Natural killer cell (primary cell): ENCODE measurements at regions not wholly inside any gene's neighbourhood (a gene's known extent, or its start where the extent isn't known, plus 50 kb on each side); places are given as distances from the start of the nearest gene placed in this dataset.

Experiments
- ATAC-seq, 3 donors: fragments of 150-1000 bp in 2 of 3; fragments of 200-7000 bp in 1 of 3; cut with Tn5 transposase; 1 replicate in 1 of 3; 2 replicates in 2 of 3; pipeline ENCODE4 v1.10.0; 2021; ENCODE audit warnings: mild to moderate bottlenecking in 2 of 3, moderate library complexity in 2 of 3
- DNase-seq, 2 donors: peaks; one replicate each; pipeline versions ENCODE4 v3.0.0 to v3.0.0-alpha.2; 2013 to 2021; ENCODE audit warnings: mixed read lengths in 1 of 2
- H3K27ac ChIP-seq: one replicate; pipeline ENCODE4 v1.5.1; 2013; ENCODE audit warnings: mild to moderate bottlenecking, low read length
- H3K27me3 ChIP-seq: one replicate; pipeline ENCODE4 v1.6.1; 2013; ENCODE audit warnings: low read length; ENCODE audit not compliant: control insufficient read depth, insufficient read depth
- H3K36me3 ChIP-seq: one replicate; pipeline ENCODE4 v1.6.1; 2013; ENCODE audit warnings: low read length; ENCODE audit not compliant: control insufficient read depth, insufficient read depth
- H3K4me1 ChIP-seq: one replicate; pipeline ENCODE4 v1.6.1; 2013; ENCODE audit warnings: low read length; ENCODE audit not compliant: control insufficient read depth, insufficient read depth
- H3K4me3 ChIP-seq: one replicate; pipeline ENCODE4 v1.5.1; 2013; ENCODE audit warnings: low read length
- H3K9me3 ChIP-seq: one replicate; pipeline ENCODE4 v1.6.1; 2013; ENCODE audit warnings: low read length; ENCODE audit not compliant: control insufficient read depth, insufficient read depth
- H3K27ac Mint-ChIP-seq, 2 donors: one replicate each; pipeline ENCODE4 v1.8.0; 2022; ENCODE audit warnings: mild to moderate bottlenecking in 2 of 2, mixed read lengths in 2 of 2, moderate library complexity in 1 of 2
- H3K27me3 Mint-ChIP-seq, 2 donors: one replicate each; pipeline ENCODE4 v1.8.0; 2022; ENCODE audit warnings: low read depth in 2 of 2, mixed read lengths in 2 of 2
- H3K36me3 Mint-ChIP-seq: one replicate; pipeline ENCODE4 v1.8.0; 2022; ENCODE audit warnings: mixed read lengths
- H3K4me1 Mint-ChIP-seq, 2 donors: one replicate each; pipeline ENCODE4 v1.8.0; 2022; ENCODE audit warnings: mixed read lengths in 2 of 2
- H3K4me3 Mint-ChIP-seq: one replicate; pipeline ENCODE4 v1.8.0; 2022; ENCODE audit warnings: mild to moderate bottlenecking, moderate library complexity, mixed read lengths
- H3K9me3 Mint-ChIP-seq, 2 donors: one replicate each; pipeline ENCODE4 v1.8.0; 2022; ENCODE audit warnings: mixed read lengths in 2 of 2
- WGBS: methylation state at CpG from one replicate; pipeline ENCODE4 v1.1.7; 2013; ENCODE audit warnings: missing lambda C conversion rate; ENCODE audit not compliant: insufficient coverage; 5-methylcytosine and 5-hydroxymethylcytosine counted together
- intact Hi-C: fragments of 100-400 bp; cut with micrococcal nuclease; formaldehyde crosslinking; loops from one replicate; pipeline ENCODE4 v1.14.2; 2022
- TF ChIP-seq, protein P1 (sequence below): fragments of 200-600 bp; IDR thresholded peaks from one replicate; pipeline ENCODE4 v1.8.0; 2022; ENCODE audit warnings: antibody characterized with exemption

DNA sequence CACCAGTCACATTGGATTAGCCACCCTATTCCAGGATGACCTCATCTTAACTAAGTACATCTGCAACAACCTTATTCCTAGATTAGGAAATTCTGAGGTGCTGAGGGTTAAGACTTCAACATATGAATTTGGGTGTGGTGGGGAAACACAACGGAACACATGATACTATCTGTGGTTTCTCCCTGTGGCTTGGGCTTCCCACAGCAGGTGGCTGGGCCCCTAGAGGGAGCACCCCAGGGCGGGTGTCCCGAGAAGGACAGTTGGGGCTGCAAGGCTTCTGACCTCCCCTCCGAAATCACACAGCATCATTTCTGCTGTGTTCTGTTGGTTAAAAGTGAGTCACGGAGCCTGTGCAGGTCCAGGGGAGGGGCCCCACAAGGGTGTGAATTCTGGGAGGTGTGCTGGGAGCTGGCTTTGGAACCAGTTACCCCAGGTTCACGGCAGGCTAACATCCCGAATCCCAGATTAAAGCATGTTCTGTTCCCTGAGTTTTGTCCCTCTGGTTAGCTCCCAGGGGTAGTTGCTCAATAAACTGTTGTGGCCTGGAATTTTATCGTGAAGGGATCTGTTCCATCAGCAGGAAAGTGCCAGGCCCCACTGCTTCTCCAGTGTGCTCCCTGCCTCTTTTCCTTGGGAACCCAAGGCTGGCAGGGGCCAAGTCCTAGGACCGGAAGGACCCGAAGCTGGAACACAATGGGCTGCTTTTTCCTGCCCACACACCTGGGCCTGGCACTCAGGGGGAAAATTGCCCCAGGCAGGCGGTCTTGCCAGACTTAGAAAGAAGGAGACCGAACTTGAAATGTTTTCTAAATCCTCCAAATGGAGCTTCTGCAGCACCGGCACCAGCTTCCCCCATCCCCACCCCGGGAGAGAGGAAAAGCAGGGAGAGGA, 154.0 kb upstream of the WNT4 start:
- peaks cover 27 to 76% of the 10 kb centered on the region in 2 donors for H3K27me3 Mint-ChIP-seq
- DNase-seq, result no peak
- H3K27ac Mint-ChIP-seq, result no peak overlapping the region
- WGBS, result 47% methylated on average over 12 of the region's 14 CpGs
- H3K4me3 Mint-ChIP-seq, result no peak overlapping the region
- no peaks in the 10 kb centered on the region for H3K9me3 ChIP-seq
- TF ChIP-seq, protein P1, sequence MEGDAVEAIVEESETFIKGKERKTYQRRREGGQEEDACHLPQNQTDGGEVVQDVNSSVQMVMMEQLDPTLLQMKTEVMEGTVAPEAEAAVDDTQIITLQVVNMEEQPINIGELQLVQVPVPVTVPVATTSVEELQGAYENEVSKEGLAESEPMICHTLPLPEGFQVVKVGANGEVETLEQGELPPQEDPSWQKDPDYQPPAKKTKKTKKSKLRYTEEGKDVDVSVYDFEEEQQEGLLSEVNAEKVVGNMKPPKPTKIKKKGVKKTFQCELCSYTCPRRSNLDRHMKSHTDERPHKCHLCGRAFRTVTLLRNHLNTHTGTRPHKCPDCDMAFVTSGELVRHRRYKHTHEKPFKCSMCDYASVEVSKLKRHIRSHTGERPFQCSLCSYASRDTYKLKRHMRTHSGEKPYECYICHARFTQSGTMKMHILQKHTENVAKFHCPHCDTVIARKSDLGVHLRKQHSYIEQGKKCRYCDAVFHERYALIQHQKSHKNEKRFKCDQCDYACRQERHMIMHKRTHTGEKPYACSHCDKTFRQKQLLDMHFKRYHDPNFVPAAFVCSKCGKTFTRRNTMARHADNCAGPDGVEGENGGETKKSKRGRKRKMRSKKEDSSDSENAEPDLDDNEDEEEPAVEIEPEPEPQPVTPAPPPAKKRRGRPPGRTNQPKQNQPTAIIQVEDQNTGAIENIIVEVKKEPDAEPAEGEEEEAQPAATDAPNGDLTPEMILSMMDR, result no peak
- no peaks in the 10 kb centered on the region for H3K36me3 Mint-ChIP-seq
- H3K4me1 Mint-ChIP-seq, result peaks cover 0 to 6% of the 10 kb centered on the region in 2 donors
- H3K9me3 Mint-ChIP-seq, result no peaks in the 10 kb centered on the region
- H3K4me1 ChIP-seq, result no peaks in the 10 kb centered on the region
- H3K27ac ChIP-seq, result no peak overlapping the region
- H3K27me3 ChIP-seq, result peaks cover 8% of the 10 kb centered on the region
- H3K4me3 ChIP-seq, result no peak overlapping the region
- no peak for ATAC-seq
- no peaks in the 10 kb centered on the region for H3K36me3 ChIP-seq
- intact Hi-C loops, result no loop called here

DNA sequence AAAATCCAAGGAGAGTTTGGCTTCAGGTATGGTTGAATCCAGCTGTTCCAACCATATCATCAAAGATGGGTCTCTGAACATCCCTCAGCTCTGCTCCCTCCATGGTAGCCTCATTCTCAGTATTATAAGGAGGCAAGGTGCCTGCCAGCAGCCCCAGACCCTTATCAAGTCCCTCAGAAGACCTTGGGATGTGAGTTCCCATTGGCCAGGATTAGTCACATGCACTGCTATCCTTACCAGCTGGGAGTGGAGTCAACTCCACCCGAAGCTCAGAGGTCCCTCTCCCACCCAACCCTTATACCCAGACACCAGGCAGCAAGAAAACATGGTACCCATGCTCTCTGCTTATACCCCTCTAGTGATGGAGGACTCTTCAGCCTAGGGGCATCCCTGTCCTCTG, 153.7 kb upstream of the ZBTB40 start:
- Histone ChIP-seq H3K4me1 (no peaks in the 10 kb centered on the region), H3K27me3 (peaks cover 8% of the 10 kb centered on the region), H3K9me3 (no peaks in the 10 kb centered on the region), H3K4me3 (no peak overlapping the region), H3K27ac (no peak overlapping the region), H3K36me3 (no peaks in the 10 kb centered on the region)
- 17% methylated on average over 1 of the region's 1 CpG for WGBS
- Mint-ChIP-seq H3K4me1 (peaks cover 0 to 6% of the 10 kb centered on the region in 2 donors), H3K9me3 (no peaks in the 10 kb centered on the region), H3K36me3 (no peaks in the 10 kb centered on the region), H3K27ac (no peak overlapping the region), H3K27me3 (peaks cover 25 to 76% of the 10 kb centered on the region in 2 donors), H3K4me3 (no peak overlapping the region)
- TF ChIP-seq, protein P1, result no peak
- intact Hi-C loops, result no loop called here
- DNase-seq (no peak), ATAC-seq (no peak)

DNA sequence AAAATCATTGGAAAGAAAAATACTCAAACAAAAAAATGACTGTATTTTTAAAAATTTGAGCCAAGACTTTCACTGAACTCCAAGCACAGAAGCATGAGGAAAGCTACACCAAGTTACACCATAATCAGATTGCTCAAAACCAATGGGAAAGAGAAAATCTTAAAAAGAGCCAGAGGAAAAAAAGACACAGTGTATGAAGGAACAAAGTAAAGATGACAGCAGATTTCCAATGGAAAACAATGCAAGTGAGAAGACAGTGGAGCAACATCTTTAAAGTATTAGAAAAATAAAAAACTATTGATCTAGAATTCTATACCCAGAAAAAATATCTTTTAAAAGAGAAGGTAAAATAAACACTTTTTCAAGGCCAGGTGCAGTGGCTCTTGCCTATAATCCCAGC, 147.8 kb upstream of the ZBTB40 start:
- Mint-ChIP-seq H3K36me3 (no peaks in the 10 kb centered on the region), H3K27me3 (peaks cover 23 to 81% of the 10 kb centered on the region in 2 donors), H3K4me1 (no peaks in the 10 kb centered on the region), H3K9me3 (peaks cover 0 to 3% of the 10 kb centered on the region in 2 donors), H3K27ac (no peak overlapping the region), H3K4me3 (no peak overlapping the region)
- no peaks in the 10 kb centered on the region for H3K4me1 ChIP-seq
- DNase-seq (no peak), ATAC-seq (no peak)
- no peak overlapping the region for H3K27ac ChIP-seq
- intact Hi-C loops, result no loop called here
- TF ChIP-seq, protein P1, result no peak
- H3K36me3 ChIP-seq, result no peaks in the 10 kb centered on the region
- H3K27me3 ChIP-seq, result peaks cover 6% of the 10 kb centered on the region
- H3K4me3 ChIP-seq, result no peak overlapping the region
- no peaks in the 10 kb centered on the region for H3K9me3 ChIP-seq

DNA sequence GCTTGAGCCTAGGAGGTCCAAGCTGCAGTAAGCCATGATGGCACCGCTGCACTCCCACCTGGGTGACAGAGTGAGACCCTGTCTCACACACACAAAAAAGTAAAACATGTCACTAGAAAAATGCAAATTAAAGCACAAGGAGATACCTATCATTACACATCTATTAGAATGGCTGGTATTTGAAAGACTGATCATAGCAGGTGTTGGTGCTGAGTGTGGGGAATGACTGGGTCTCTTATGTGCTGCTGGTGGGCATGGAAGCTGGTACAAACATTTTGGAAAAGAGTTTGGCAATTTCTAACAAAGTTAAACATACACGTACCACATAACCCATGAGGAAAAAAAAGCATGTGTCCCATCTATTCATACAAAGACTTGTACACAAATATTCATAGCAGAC, 142.1 kb upstream of the ZBTB40 start:
- Mint-ChIP-seq H3K27me3 (peaks cover 13 to 40% of the 10 kb centered on the region in 2 donors), H3K4me3 (no peak overlapping the region), H3K9me3 (no peaks in the 10 kb centered on the region), H3K36me3 (no peaks in the 10 kb centered on the region), H3K4me1 (no peaks in the 10 kb centered on the region), H3K27ac (no peak overlapping the region)
- H3K27ac ChIP-seq, result no peak overlapping the region
- H3K4me3 ChIP-seq, result no peak overlapping the region
- H3K9me3 ChIP-seq, result no peaks in the 10 kb centered on the region
- no peaks in the 10 kb centered on the region for H3K36me3 ChIP-seq
- ATAC-seq (no peak), DNase-seq (no peak)
- intact Hi-C loops, result no loop called here
- TF ChIP-seq, protein P1, result no peak
- peaks cover 6% of the 10 kb centered on the region for H3K27me3 ChIP-seq
- whole genome bisulfite sequencing, result 100% methylated on average over 1 of the region's 2 CpGs
- no peaks in the 10 kb centered on the region for H3K4me1 ChIP-seq
